Neural cell (in vitro differentiated cells): ENCODE measurements at regions not wholly inside any gene's neighbourhood (a gene's known extent, or its start where the extent isn't known, plus 50 kb on each side); places are given as distances from the start of the nearest gene placed in this dataset.

Experiments
- H2AFZ ChIP-seq: fragments of 200-600, 300-800 bp; sonication (generic), shearing (Covaris generic); 2 replicates; pipeline ENCODE4 v1.6.0; 2014; ENCODE audit warnings: low read depth, mild to moderate bottlenecking, antibody characterized with exemption, low read length, moderate library complexity
- H3F3A ChIP-seq: fragments of 200-600 bp; shearing (Covaris generic); 2 replicates; pipeline ENCODE4 v1.6.1; 2016; ENCODE audit warnings: mild to moderate bottlenecking, moderate library complexity, mixed read lengths, antibody characterized with exemption, low read length; ENCODE audit not compliant: insufficient read depth, poor library complexity, severe bottlenecking
- H3K27ac ChIP-seq: fragments of 200-600, 300-800 bp; sonication (generic), shearing (Covaris generic); 2 replicates; pipeline ENCODE4 v1.5.1; 2014; ENCODE audit warnings: mild to moderate bottlenecking, low read length, moderate library complexity
- H3K27me3 ChIP-seq: fragments of 300-800, 200-600 bp; sonication (generic), shearing (Covaris generic); 2 replicates; pipeline ENCODE4 v1.6.0; 2014; ENCODE audit warnings: mild to moderate bottlenecking, low read depth, low read length, moderate library complexity; ENCODE audit not compliant: insufficient read depth
- H3K36me3 ChIP-seq: fragments of 300-800, 200-600 bp; sonication (generic), shearing (Covaris generic); 2 replicates; pipeline ENCODE4 v1.5.1; 2014; ENCODE audit warnings: mild to moderate bottlenecking, antibody characterized with exemption, low read length, moderate library complexity; ENCODE audit not compliant: insufficient read depth
- H3K4me2 ChIP-seq: fragments of 300-800, 200-600 bp; sonication (generic), shearing (Covaris generic); 2 replicates; pipeline ENCODE4 v1.6.0; 2014; ENCODE audit warnings: mild to moderate bottlenecking, low read length
- H3K4me3 ChIP-seq: fragments of 300-800, 200-600 bp; sonication (generic), shearing (Covaris generic); 2 replicates; pipeline ENCODE4 v1.5.1; 2014; ENCODE audit warnings: mild to moderate bottlenecking, low read length, moderate library complexity
- H3K79me2 ChIP-seq: fragments of 200-600 bp; shearing (Covaris generic); replicated peaks from 2 replicates; pipeline ENCODE4 v1.6.0; 2014; ENCODE audit warnings: mild to moderate bottlenecking, low read length, moderate library complexity; ENCODE audit not compliant: insufficient read depth
- H3K9ac ChIP-seq: fragments of 300-800, 200-600 bp; sonication (generic), shearing (Covaris generic); 2 replicates; pipeline ENCODE4 v1.6.1; 2016; ENCODE audit warnings: mild to moderate bottlenecking, low read length, mixed read lengths
- H3K9me2 ChIP-seq: fragments of 200-600 bp; shearing (Covaris generic); 2 replicates; pipeline ENCODE4 v1.6.1; 2016; ENCODE audit warnings: mild to moderate bottlenecking, low read length, mixed read lengths; ENCODE audit not compliant: insufficient read depth
- H3K9me3 ChIP-seq: fragments of 200-600, 300-800 bp; sonication (generic), shearing (Covaris generic); 2 replicates; pipeline ENCODE4 v1.6.1; 2016; ENCODE audit warnings: mild to moderate bottlenecking, mixed run types, low read length, moderate library complexity, mixed read lengths
- H4K20me1 ChIP-seq: fragments of 200-600 bp; shearing (Covaris generic); 2 replicates; pipeline ENCODE4 v1.6.1; 2016; ENCODE audit warnings: mild to moderate bottlenecking, mixed run types; ENCODE audit not compliant: insufficient read depth
- CTCF ChIP-seq: fragments of 450-650 bp; IDR thresholded peaks from 2 replicates; pipeline ENCODE4 v1.5.1; 2014; ENCODE audit warnings: antibody characterized with exemption, mild to moderate bottlenecking, moderate library complexity; ENCODE audit not compliant: poor library complexity, severe bottlenecking
- POLR2AphosphoS5 ChIP-seq: IDR thresholded peaks from 2 replicates; pipeline ENCODE4 v1.6.1; 2012
- RAD21 ChIP-seq: fragments of 450-650 bp; conservative IDR thresholded peaks from 2 replicates; pipeline ENCODE4 v1.6.1; 2014; ENCODE audit warnings: antibody characterized with exemption, mild to moderate bottlenecking, moderate library complexity
- SMC3 ChIP-seq: fragments of 450-650 bp; conservative IDR thresholded peaks from 2 replicates; pipeline ENCODE4 v1.6.1; 2014; ENCODE audit warnings: antibody characterized with exemption, mild to moderate bottlenecking, moderate library complexity; ENCODE audit not compliant: poor library complexity
- TAF1 ChIP-seq: IDR thresholded peaks from 2 replicates; pipeline ENCODE4 v1.6.1; 2012; ENCODE audit warnings: low read depth
- TF ChIP-seq, protein P1 (sequence below): IDR thresholded peaks from 2 replicates; pipeline ENCODE4 v1.6.1; 2012; ENCODE audit warnings: borderline replicate concordance

DNA sequence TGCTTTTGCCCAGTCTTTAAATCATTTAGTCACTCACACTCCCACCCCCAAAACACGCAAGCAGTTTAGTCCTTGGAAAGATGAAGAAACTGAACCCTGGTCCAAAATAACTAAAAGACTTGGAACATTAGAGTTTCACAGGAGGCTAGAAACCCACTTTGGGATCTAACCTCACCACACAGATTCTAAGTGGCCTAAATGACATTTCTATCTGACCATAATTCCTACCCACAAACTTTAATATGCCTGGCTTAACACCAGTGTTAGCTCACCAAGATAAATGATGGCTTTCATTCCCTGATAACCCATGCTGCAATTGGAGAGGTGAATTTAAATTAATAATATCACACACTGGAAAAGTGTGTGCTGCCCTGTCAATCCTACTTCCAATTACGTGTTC lies 295.3 kb upstream of the UBE2E2 start:
- H3K9me2 ChIP-seq, result no peaks in the 10 kb centered on the region
- H3K9ac ChIP-seq, result no peak overlapping the region
- no peaks in the 10 kb centered on the region for H3F3A ChIP-seq
- no peak overlapping the region for H2AFZ ChIP-seq
- H3K4me3 ChIP-seq, result no peak overlapping the region
- H3K27ac ChIP-seq, result no peak overlapping the region
- TF ChIP-seq TAF1, result no peak
- no peaks in the 10 kb centered on the region for H4K20me1 ChIP-seq
- no peaks in the 10 kb centered on the region for H3K79me2 ChIP-seq
- no peak overlapping the region for H3K4me2 ChIP-seq
- H3K36me3 ChIP-seq, result no peaks in the 10 kb centered on the region
- no peaks in the 10 kb centered on the region for H3K27me3 ChIP-seq
- H3K9me3 ChIP-seq, result no peaks in the 10 kb centered on the region

DNA sequence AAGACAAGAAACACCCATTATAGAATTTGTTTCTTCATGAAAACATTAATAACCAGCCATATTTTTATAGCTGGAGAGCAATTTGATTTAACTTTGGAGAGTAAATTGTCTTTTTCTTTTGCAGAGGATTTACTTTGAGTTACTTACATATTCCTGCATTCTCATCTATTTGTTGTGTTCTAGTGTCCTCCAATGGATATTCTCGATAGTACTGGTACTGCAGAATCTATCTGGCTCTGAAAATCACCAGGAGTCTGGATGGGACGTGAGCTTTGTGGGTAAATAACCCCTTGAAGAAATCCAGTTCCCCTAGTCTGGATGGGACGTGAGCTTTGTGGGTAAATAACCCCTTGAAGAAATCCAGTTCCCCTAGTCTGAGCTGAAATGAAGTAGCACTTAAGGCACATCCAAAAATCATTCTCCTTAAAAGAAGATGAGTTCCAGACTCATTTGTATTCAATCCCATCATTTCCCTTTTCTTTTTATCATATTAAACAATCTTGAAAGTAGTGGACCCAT lies 294.1 kb upstream of the UBE2E2 start:
- H2AFZ ChIP-seq, result no peak overlapping the region
- no peak overlapping the region for H3K27ac ChIP-seq
- H4K20me1 ChIP-seq, result no peaks in the 10 kb centered on the region
- H3K4me2 ChIP-seq, result no peak overlapping the region
- no peak overlapping the region for H3K9ac ChIP-seq
- peak; percentile 58 for TF ChIP-seq RAD21
- peak; percentile 45 for TF ChIP-seq SMC3
- TF ChIP-seq, protein P1, sequence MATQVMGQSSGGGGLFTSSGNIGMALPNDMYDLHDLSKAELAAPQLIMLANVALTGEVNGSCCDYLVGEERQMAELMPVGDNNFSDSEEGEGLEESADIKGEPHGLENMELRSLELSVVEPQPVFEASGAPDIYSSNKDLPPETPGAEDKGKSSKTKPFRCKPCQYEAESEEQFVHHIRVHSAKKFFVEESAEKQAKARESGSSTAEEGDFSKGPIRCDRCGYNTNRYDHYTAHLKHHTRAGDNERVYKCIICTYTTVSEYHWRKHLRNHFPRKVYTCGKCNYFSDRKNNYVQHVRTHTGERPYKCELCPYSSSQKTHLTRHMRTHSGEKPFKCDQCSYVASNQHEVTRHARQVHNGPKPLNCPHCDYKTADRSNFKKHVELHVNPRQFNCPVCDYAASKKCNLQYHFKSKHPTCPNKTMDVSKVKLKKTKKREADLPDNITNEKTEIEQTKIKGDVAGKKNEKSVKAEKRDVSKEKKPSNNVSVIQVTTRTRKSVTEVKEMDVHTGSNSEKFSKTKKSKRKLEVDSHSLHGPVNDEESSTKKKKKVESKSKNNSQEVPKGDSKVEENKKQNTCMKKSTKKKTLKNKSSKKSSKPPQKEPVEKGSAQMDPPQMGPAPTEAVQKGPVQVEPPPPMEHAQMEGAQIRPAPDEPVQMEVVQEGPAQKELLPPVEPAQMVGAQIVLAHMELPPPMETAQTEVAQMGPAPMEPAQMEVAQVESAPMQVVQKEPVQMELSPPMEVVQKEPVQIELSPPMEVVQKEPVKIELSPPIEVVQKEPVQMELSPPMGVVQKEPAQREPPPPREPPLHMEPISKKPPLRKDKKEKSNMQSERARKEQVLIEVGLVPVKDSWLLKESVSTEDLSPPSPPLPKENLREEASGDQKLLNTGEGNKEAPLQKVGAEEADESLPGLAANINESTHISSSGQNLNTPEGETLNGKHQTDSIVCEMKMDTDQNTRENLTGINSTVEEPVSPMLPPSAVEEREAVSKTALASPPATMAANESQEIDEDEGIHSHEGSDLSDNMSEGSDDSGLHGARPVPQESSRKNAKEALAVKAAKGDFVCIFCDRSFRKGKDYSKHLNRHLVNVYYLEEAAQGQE, result no peak
- no peak for TF ChIP-seq POLR2AphosphoS5
- peak; percentile 33 for TF ChIP-seq CTCF
- H3F3A ChIP-seq, result no peaks in the 10 kb centered on the region
- no peaks in the 10 kb centered on the region for H3K27me3 ChIP-seq
- no peaks in the 10 kb centered on the region for H3K36me3 ChIP-seq
- H3K9me2 ChIP-seq, result no peaks in the 10 kb centered on the region
- H3K4me3 ChIP-seq, result no peak overlapping the region
- H3K9me3 ChIP-seq, result no peaks in the 10 kb centered on the region
- H3K79me2 ChIP-seq, result no peaks in the 10 kb centered on the region

- no peaks in the 10 kb centered on the region for H3K27me3 ChIP-seq
- H4K20me1 ChIP-seq, result no peaks in the 10 kb centered on the region
- no peaks in the 10 kb centered on the region for H3K79me2 ChIP-seq
- TF ChIP-seq TAF1, result no peak
- no peak for TF ChIP-seq POLR2AphosphoS5
- no peak overlapping the region for H3K27ac ChIP-seq
- H2AFZ ChIP-seq, result no peak overlapping the region
- no peak overlapping the region for H3K9ac ChIP-seq
- H3K9me2 ChIP-seq, result no peaks in the 10 kb centered on the region
- no peaks in the 10 kb centered on the region for H3F3A ChIP-seq
- no peaks in the 10 kb centered on the region for H3K9me3 ChIP-seq
- H3K4me2 ChIP-seq, result no peak overlapping the region
- no peak overlapping the region for H3K4me3 ChIP-seq
- H3K36me3 ChIP-seq, result no peaks in the 10 kb centered on the region
Measured at GRCh38 chr3:22916933-22917332, 286.2 kb upstream of the UBE2E2 start.
